Tibial nerve (tissue), 4 donors: ENCODE measurements at regions not wholly inside any gene's neighbourhood (a gene's known extent, or its start where the extent isn't known, plus 50 kb on each side); places are given as distances from the start of the nearest gene placed in this dataset.

Experiments
- DNase-seq, 2 donors: peaks; one replicate each; pipeline ENCODE4 v3.0.0-alpha.2; 2019; ENCODE audit warnings: low spot score in 2 of 2
- H3K27ac ChIP-seq, 4 donors: fragments of 200-600 bp; sonication (generic) in 3 of 4; one replicate each; pipeline ENCODE4 v1.5.1; 2017 to 2019; ENCODE audit warnings: mild to moderate bottlenecking in 1 of 4
- H3K27me3 ChIP-seq, 2 donors: fragments of 200-600 bp; sonication (generic) in 1 of 2; one replicate each; pipeline versions ENCODE4 v1.5.1 to v1.6.0; 2017 to 2019
- H3K36me3 ChIP-seq, 3 donors: fragments of 200-600 bp; sonication (generic); one replicate each; pipeline ENCODE4 v1.5.1; 2018 to 2019
- H3K4me1 ChIP-seq, 4 donors: fragments of 200-600 bp; sonication (generic) in 3 of 4; one replicate each; pipeline ENCODE4 v1.5.1; 2017 to 2019
- H3K4me3 ChIP-seq, 4 donors: fragments of 200-600 bp; sonication (generic) in 3 of 4; one replicate each; pipeline ENCODE4 v1.5.1; 2017 to 2019; ENCODE audit warnings: mild to moderate bottlenecking in 1 of 4, moderate library complexity in 1 of 4
- H3K9me3 ChIP-seq, 4 donors: fragments of 200-600 bp; sonication (generic) in 3 of 4; one replicate each; pipeline ENCODE4 v1.5.1; 2017 to 2019
- EP300 ChIP-seq, 2 donors: sonication (generic); formaldehyde crosslinking; IDR thresholded peaks; one replicate each; pipeline ENCODE4 v1.6.1; 2017; ENCODE audit warnings: antibody characterized with exemption in 2 of 2, mild to moderate bottlenecking in 1 of 2
- POLR2A ChIP-seq, 2 donors: fragments of 450-650 bp; IDR thresholded peaks; one replicate each; pipeline ENCODE4 v1.6.1; 2017; ENCODE audit warnings: antibody characterized with exemption in 2 of 2, mild to moderate bottlenecking in 2 of 2, moderate library complexity in 2 of 2
- WGBS, 2 donors: methylation state at CpG; one replicate each; pipeline ENCODE4 v1.1.5; 2018; 5-methylcytosine and 5-hydroxymethylcytosine counted together
- TF ChIP-seq, protein P1 (sequence below), 5 experiments: fragments of 200-600 bp in 3 of 5; fragments of 450-650 bp in 2 of 5; sonication (generic) in 3 of 5; IDR thresholded peaks; one replicate each; pipeline ENCODE4 v1.5.1; 2016 to 2019; ENCODE audit warnings: antibody characterized with exemption in 5 of 5, mild to moderate bottlenecking in 3 of 5, moderate library complexity in 2 of 5

DNA sequence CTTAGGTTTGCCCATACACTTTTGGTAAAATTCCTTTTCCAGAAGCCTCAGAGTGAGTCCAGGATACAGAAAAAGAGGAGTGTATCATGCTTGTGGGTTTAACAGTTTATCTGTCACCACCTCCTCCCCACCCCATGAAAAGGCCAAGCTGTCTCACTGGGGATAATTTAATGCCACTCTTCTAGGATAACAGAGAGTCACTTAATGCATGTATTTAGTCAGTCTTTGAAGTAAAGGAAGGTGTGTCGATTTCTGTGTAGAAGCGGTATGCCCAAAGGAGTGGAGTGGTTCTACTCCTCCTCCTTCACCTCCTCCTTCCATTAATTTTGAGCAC is 116.4 kb downstream of the QPCT start:
- no peak for DNase-seq
- TF ChIP-seq POLR2A (IDR thresholded peaks at IDR 0.05) (no peak), EP300 (IDR thresholded peaks at IDR 0.05) (no peak)
- TF ChIP-seq, protein P1, sequence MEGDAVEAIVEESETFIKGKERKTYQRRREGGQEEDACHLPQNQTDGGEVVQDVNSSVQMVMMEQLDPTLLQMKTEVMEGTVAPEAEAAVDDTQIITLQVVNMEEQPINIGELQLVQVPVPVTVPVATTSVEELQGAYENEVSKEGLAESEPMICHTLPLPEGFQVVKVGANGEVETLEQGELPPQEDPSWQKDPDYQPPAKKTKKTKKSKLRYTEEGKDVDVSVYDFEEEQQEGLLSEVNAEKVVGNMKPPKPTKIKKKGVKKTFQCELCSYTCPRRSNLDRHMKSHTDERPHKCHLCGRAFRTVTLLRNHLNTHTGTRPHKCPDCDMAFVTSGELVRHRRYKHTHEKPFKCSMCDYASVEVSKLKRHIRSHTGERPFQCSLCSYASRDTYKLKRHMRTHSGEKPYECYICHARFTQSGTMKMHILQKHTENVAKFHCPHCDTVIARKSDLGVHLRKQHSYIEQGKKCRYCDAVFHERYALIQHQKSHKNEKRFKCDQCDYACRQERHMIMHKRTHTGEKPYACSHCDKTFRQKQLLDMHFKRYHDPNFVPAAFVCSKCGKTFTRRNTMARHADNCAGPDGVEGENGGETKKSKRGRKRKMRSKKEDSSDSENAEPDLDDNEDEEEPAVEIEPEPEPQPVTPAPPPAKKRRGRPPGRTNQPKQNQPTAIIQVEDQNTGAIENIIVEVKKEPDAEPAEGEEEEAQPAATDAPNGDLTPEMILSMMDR (IDR thresholded peaks at IDR 0.05): no peak
- WGBS, 2 donors: 94 to 97% methylated on average over 2 of the region's 2 CpGs
- no peaks in the 10 kb centered on the region for H3K9me3 ChIP-seq
- peaks cover 2 to 40% (median 20%) of the 10 kb centered on the region in 4 donors for H3K4me1 ChIP-seq
- no peaks in the 10 kb centered on the region for H3K36me3 ChIP-seq
- no peaks in the 10 kb centered on the region for H3K27me3 ChIP-seq
- H3K27ac ChIP-seq: peak overlapping the region in 2 of 4 donors; percentile 4 to 62
- no peak overlapping the region for H3K4me3 ChIP-seq

DNA sequence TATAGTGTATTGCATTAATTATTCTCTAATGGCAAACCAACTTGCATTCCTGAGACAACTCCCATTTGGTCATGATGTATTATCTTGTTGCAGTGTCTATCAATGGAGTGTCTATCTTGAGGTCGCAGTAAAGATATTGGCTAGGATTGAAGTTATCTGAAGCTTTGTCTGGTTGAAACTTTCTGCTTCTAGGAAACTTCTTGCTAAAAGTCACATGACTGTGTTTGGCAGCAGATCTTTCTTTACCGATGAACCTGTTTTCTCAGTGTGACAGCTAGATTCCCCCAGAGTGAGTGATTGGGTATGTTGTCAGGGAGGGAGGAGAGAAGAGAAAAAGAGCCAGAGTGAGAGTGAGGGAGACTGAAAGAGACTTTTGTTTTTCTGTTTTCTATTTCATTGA is 119.6 kb downstream of the QPCT start:
- TF ChIP-seq POLR2A (IDR thresholded peaks at IDR 0.05) (no peak), EP300 (IDR thresholded peaks at IDR 0.05) (no peak)
- TF ChIP-seq, protein P1 (IDR thresholded peaks at IDR 0.05): no peak
- H3K27me3 ChIP-seq: no peaks in the 10 kb centered on the region
- no peaks in the 10 kb centered on the region for H3K36me3 ChIP-seq
- no peak for DNase-seq
- H3K4me3 ChIP-seq: no peak overlapping the region
- no peaks in the 10 kb centered on the region for H3K9me3 ChIP-seq
- no peak overlapping the region for H3K27ac ChIP-seq
- peaks cover 0 to 30% (median 8%) of the 10 kb centered on the region in 4 donors for H3K4me1 ChIP-seq
- 35 to 46% methylated on average over 2 of the region's 2 CpGs for WGBS, 2 donors

GRCh38 chr2:37466533-37467222 is 122.2 kb downstream of the QPCT start:
- DNase-seq: no peak
- H3K4me1 ChIP-seq: peaks cover 0 to 18% (median under 1%) of the 10 kb centered on the region in 4 donors
- H3K4me3 ChIP-seq: no peak overlapping the region
- H3K27ac ChIP-seq: peak overlapping the region in 1 of 4 donors; percentile 29
- no peaks in the 10 kb centered on the region for H3K36me3 ChIP-seq
- H3K9me3 ChIP-seq: no peaks in the 10 kb centered on the region
- WGBS, 2 donors: 18 to 42% methylated on average over 1 of the region's 1 CpG
- H3K27me3 ChIP-seq: no peaks in the 10 kb centered on the region
- TF ChIP-seq, protein P1 (IDR thresholded peaks at IDR 0.05): no peak
- TF ChIP-seq EP300 (IDR thresholded peaks at IDR 0.05) (no peak), POLR2A (IDR thresholded peaks at IDR 0.05) (no peak)

DNA sequence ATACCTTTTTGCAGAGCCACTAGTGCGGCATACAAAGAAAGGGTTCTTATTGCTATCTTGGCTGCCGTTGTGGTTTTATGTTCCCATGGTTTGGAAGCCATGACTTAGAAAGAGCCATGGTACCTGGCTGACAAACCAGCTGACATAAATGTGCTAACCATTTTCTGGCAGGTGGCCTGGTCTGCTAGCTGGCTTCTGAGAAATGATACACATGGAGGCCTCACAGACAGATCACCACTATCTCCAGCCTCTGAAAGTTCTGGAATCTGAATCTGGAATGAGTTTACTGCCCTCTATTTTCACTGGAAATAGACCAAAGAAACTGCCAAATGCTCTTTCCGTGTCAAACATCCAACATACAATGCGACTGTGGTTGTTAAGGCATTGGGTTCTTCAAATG is 123.7 kb downstream of the QPCT start:
- Histone ChIP-seq H3K27ac (no peak overlapping the region), H3K4me1 (peaks cover 0 to 29% (median 7%) of the 10 kb centered on the region in 4 donors), H3K4me3 (no peak overlapping the region), H3K9me3 (no peaks in the 10 kb centered on the region), H3K36me3 (no peaks in the 10 kb centered on the region), H3K27me3 (no peaks in the 10 kb centered on the region)
- TF ChIP-seq, protein P1 (IDR thresholded peaks at IDR 0.05): no peak
- TF ChIP-seq EP300 (IDR thresholded peaks at IDR 0.05): no peak
- TF ChIP-seq POLR2A (IDR thresholded peaks at IDR 0.05): no peak
- WGBS, 2 donors: 59 to 67% methylated on average over 4 of the region's 4 CpGs
- no peak for DNase-seq

- H3K27me3 ChIP-seq: no peaks in the 10 kb centered on the region
- H3K9me3 ChIP-seq: no peaks in the 10 kb centered on the region
- WGBS, 2 donors: 59 to 82% methylated on average over 1 of the region's 1 CpG
- no peak overlapping the region for H3K4me3 ChIP-seq
- no peak for DNase-seq
- no peak overlapping the region for H3K27ac ChIP-seq
- TF ChIP-seq POLR2A (IDR thresholded peaks at IDR 0.05) (no peak), EP300 (IDR thresholded peaks at IDR 0.05) (no peak)
- TF ChIP-seq, protein P1 (IDR thresholded peaks at IDR 0.05): no peak
- no peaks in the 10 kb centered on the region for H3K36me3 ChIP-seq
- H3K4me1 ChIP-seq: peaks cover 0 to 32% (median 7%) of the 10 kb centered on the region in 4 donors
Measured at GRCh38 chr2:37469126-37469525, 124.7 kb downstream of the QPCT start.
